ENCODE measurements at regions not wholly inside any gene's neighbourhood (a gene's known extent, or its start where the extent isn't known, plus 50 kb on each side); places are given as distances from the start of the nearest gene placed in this dataset.

- TF ChIP-seq ZNF546 (CRISPR knock-in tag; conservative IDR thresholded peaks at IDR 0.05) = no peak
- TF ChIP-seq CTCF (CRISPR knock-in tag; IDR thresholded peaks at IDR 0.05) = no peak
- no peak for TF ChIP-seq RELA (CRISPR knock-in tag; IDR thresholded peaks at IDR 0.05)
- no peak for TF ChIP-seq YY1 (IDR thresholded peaks at IDR 0.05; ENCODE audit: insufficient read depth, insufficient replicate concordance, low read depth, low read length)
- no peak for TF ChIP-seq FOXP1 (IDR thresholded peaks at IDR 0.05)
- TF ChIP-seq FOXP1 (CRISPR knock-in tag; IDR thresholded peaks at IDR 0.05) = no peak
- no peak for TF ChIP-seq SP4 (CRISPR knock-in tag; IDR thresholded peaks at IDR 0.05)
- no peak for TF ChIP-seq STAG1 (CRISPR knock-in tag; IDR thresholded peaks at IDR 0.05)
- TF ChIP-seq RXRA (CRISPR knock-in tag; IDR thresholded peaks at IDR 0.05) = no peak
- TF ChIP-seq SALL1 (CRISPR knock-in tag; IDR thresholded peaks at IDR 0.05) = no peak
- no peak for TF ChIP-seq ZKSCAN1 (IDR thresholded peaks at IDR 0.05; ENCODE audit: low read length)
- no peak for TF ChIP-seq NR2C2 (CRISPR knock-in tag; IDR thresholded peaks at IDR 0.05; ENCODE audit: borderline replicate concordance)
- TF ChIP-seq ZFP1 (CRISPR knock-in tag; IDR thresholded peaks at IDR 0.05) = no peak
- no peak for TF ChIP-seq NFYB (CRISPR knock-in tag; IDR thresholded peaks at IDR 0.05)
Measured at GRCh38 chr16:51407199-51407598, 256.1 kb upstream of the SALL1 start.
